Caco-2 (cell line): ENCODE measurements at regions not wholly inside any gene's neighbourhood (a gene's known extent, or its start where the extent isn't known, plus 50 kb on each side); places are given as distances from the start of the nearest gene placed in this dataset.
"Not testable (repeated sequence)": the region's sequence is repeated elsewhere in the genome, so short reads cannot be mapped to it uniquely, and the experiment has no call there.

Experiments used
- BruUV-seq: library from RNA; stranded (reverse); fragments of 400-500 nt; replicated peaks from 2 replicates; lab custom pipeline; 2021; lab: Mats Ljungman, UMichigan
- CTCF ChIA-PET: fragments of 300-600 bp; sonication (Branson Sonifier 250); formaldehyde crosslinking; loops from one replicate; lab custom pipeline; 2022; ENCODE audit warnings: antibody characterized with exemption; lab: Charles Lee
- POLR2A ChIA-PET: fragments of 300-600 bp; sonication (Branson Sonifier 250); formaldehyde crosslinking; loops from one replicate; lab custom pipeline; 2022; ENCODE audit warnings: antibody characterized with exemption; lab: Charles Lee
- DNase-seq, 2 experiments: peaks; one replicate each; pipeline versions ENCODE4 v3.0.0 to v3.0.0-alpha.2; 2020 to 2022
- H3K27me3 ChIP-seq: replicated peaks from 2 replicates; pipeline ENCODE4 v1.6.0; 2011; ENCODE audit warnings: low read length; ENCODE audit not compliant: control insufficient read depth, insufficient read depth
- H3K36me3 ChIP-seq: 2 replicates; pipeline ENCODE4 v1.5.1; 2011; ENCODE audit warnings: low read length; ENCODE audit not compliant: control insufficient read depth, insufficient read depth
- H3K4me1 ChIP-seq: fragments of 250-450 bp; sonication (Bioruptor Pico); 2 replicates; pipeline ENCODE4 v1.5.1; 2020; ENCODE audit warnings: mild to moderate bottlenecking
- H3K4me3 ChIP-seq: 2 replicates; pipeline ENCODE4 v1.5.1; 2011; ENCODE audit warnings: low read depth, mild to moderate bottlenecking, control low read depth, low read length
- H3K9me3 ChIP-seq: fragments of 250-450 bp; sonication (Bioruptor Pico); 2 replicates; pipeline ENCODE4 v1.5.1; 2020; ENCODE audit warnings: mild to moderate bottlenecking, moderate library complexity
- H3K27ac Mint-ChIP-seq: one replicate; pipeline ENCODE4 v1.8.0; 2022; ENCODE audit warnings: mixed read lengths; ENCODE audit not compliant: unreplicated experiment
- H3K27me3 Mint-ChIP-seq: one replicate; pipeline ENCODE4 v1.8.0; 2022; ENCODE audit warnings: mixed read lengths; ENCODE audit not compliant: insufficient read depth, unreplicated experiment
- H3K36me3 Mint-ChIP-seq: one replicate; pipeline ENCODE4 v1.8.0; 2022; ENCODE audit warnings: mild to moderate bottlenecking, mixed read lengths; ENCODE audit not compliant: insufficient read depth, unreplicated experiment
- H3K4me1 Mint-ChIP-seq: one replicate; pipeline ENCODE4 v1.8.0; 2022; ENCODE audit warnings: low read depth, mixed read lengths; ENCODE audit not compliant: unreplicated experiment
- H3K4me3 Mint-ChIP-seq: one replicate; pipeline ENCODE4 v1.8.0; 2022; ENCODE audit warnings: mild to moderate bottlenecking, moderate library complexity, mixed read lengths; ENCODE audit not compliant: unreplicated experiment
- H3K9me3 Mint-ChIP-seq: one replicate; pipeline ENCODE4 v1.8.0; 2022; ENCODE audit warnings: mixed read lengths; ENCODE audit not compliant: unreplicated experiment
- CTCF ChIP-seq, 2 experiments: fragments of 200-600 bp in 1 of 2; IDR thresholded peaks; 1 replicate in 1 of 2; 2 replicates in 1 of 2; pipeline versions ENCODE4 v1.5.1 to v1.8.0; 2011 to 2022; ENCODE audit warnings: antibody characterized with exemption in 1 of 2, control low read depth in 1 of 2, inconsistent platforms in 1 of 2, low read depth in 1 of 2, low read length in 1 of 2, mild to moderate bottlenecking in 1 of 2, moderate library complexity in 1 of 2; ENCODE audit not compliant: insufficient read depth in 1 of 2, severe bottlenecking in 1 of 2, unreplicated experiment in 1 of 2
- intact Hi-C: fragments of 100-400 bp; cut with micrococcal nuclease; formaldehyde crosslinking; loops from one replicate; pipeline ENCODE4 v1.10.0; 2022; ENCODE audit not compliant: unreplicated experiment

GRCh38 chr2:145905371-145905770 is 1385.5 kb upstream of the ZEB2 start:
- H3K36me3 Mint-ChIP-seq: no peaks in the 10 kb centered on the region
- no peak for TF ChIP-seq CTCF (IDR thresholded peaks at IDR 0.05; ENCODE audit: insufficient read depth in 1 of 2, low read depth in 1 of 2, low read length in 1 of 2, severe bottlenecking in 1 of 2, unreplicated experiment in 1 of 2)
- DNase-seq: no peak
- Histone ChIP-seq H3K4me1 (peaks cover 3% of the 10 kb centered on the region; the same call in 1 of the 2 replicates), H3K36me3 (no peaks in the 10 kb centered on the region), H3K9me3 (no peaks in the 10 kb centered on the region), H3K27me3 (no peaks in the 10 kb centered on the region), H3K4me3 (no peak overlapping the region)
- no peak overlapping the region for H3K27ac Mint-ChIP-seq
- no peaks in the 10 kb centered on the region for H3K4me1 Mint-ChIP-seq
- H3K4me3 Mint-ChIP-seq: no peak overlapping the region
- ChIA-PET POLR2A (no interaction called here), CTCF (no interaction called here)
- no peaks in the 10 kb centered on the region for H3K27me3 Mint-ChIP-seq
- intact Hi-C loops: no loop called here
- no peaks in the 10 kb centered on the region for H3K9me3 Mint-ChIP-seq
- no TSS peak for BruUV-seq

- H3K4me1 Mint-ChIP-seq: no peaks in the 10 kb centered on the region
- H3K36me3 Mint-ChIP-seq: no peaks in the 10 kb centered on the region
- Histone ChIP-seq H3K36me3 (no peaks in the 10 kb centered on the region), H3K9me3 (no peaks in the 10 kb centered on the region), H3K27me3 (no peaks in the 10 kb centered on the region), H3K4me1 (no peaks in the 10 kb centered on the region), H3K4me3 (no peak overlapping the region)
- no peak for DNase-seq
- no peak overlapping the region for H3K27ac Mint-ChIP-seq
- H3K9me3 Mint-ChIP-seq: no peaks in the 10 kb centered on the region
- ChIA-PET POLR2A (no interaction called here), CTCF (no interaction called here)
- H3K4me3 Mint-ChIP-seq: no peak overlapping the region
- TF ChIP-seq CTCF (IDR thresholded peaks at IDR 0.05; ENCODE audit: insufficient read depth in 1 of 2, low read depth in 1 of 2, low read length in 1 of 2, severe bottlenecking in 1 of 2, unreplicated experiment in 1 of 2): no peak
- H3K27me3 Mint-ChIP-seq: no peaks in the 10 kb centered on the region
- intact Hi-C loops: no loop called here
- BruUV-seq: no TSS peak
These were observed 1377.2 kb upstream of the ZEB2 start for GRCh38 chr2:145897151-145897550.

GRCh38 chr2:145887915-145888314 is 1368.0 kb upstream of the ZEB2 start:
- CTCF ChIA-PET: no interaction called here
- Histone ChIP-seq H3K36me3 (no peaks in the 10 kb centered on the region), H3K9me3 (no peaks in the 10 kb centered on the region), H3K4me3 (no peak overlapping the region), H3K4me1 (no peaks in the 10 kb centered on the region), H3K27me3 (no peaks in the 10 kb centered on the region)
- Mint-ChIP-seq H3K36me3 (no peaks in the 10 kb centered on the region), H3K27me3 (no peaks in the 10 kb centered on the region), H3K27ac (no peak overlapping the region), H3K4me3 (no peak overlapping the region), H3K4me1 (no peaks in the 10 kb centered on the region), H3K9me3 (no peaks in the 10 kb centered on the region)
- DNase-seq: no peak
- POLR2A ChIA-PET: no interaction called here
- BruUV-seq: no TSS peak
- no peak for TF ChIP-seq CTCF (IDR thresholded peaks at IDR 0.05; ENCODE audit: insufficient read depth in 1 of 2, low read depth in 1 of 2, low read length in 1 of 2, severe bottlenecking in 1 of 2, unreplicated experiment in 1 of 2)
- intact Hi-C loops: no loop called here

GRCh38 chr2:145880997-145881396 is 1361.1 kb upstream of the ZEB2 start:
- DNase-seq, intact Hi-C loops, H3K9me3 ChIP-seq, H3K4me1 ChIP-seq, H3K36me3 Mint-ChIP-seq, CTCF ChIA-PET, H3K27me3 Mint-ChIP-seq, H3K27me3 ChIP-seq, H3K4me3 Mint-ChIP-seq, H3K27ac Mint-ChIP-seq, H3K9me3 Mint-ChIP-seq, POLR2A ChIA-PET, H3K4me1 Mint-ChIP-seq, H3K36me3 ChIP-seq, H3K4me3 ChIP-seq, BruUV-seq: not testable (repeated sequence)
